ENCODE measurements at regions not wholly inside any gene's neighbourhood (a gene's known extent, or its start where the extent isn't known, plus 50 kb on each side); places are given as distances from the start of the nearest gene placed in this dataset.

- DNase-seq (no peak), ATAC-seq (no peak)
- H3K36me3 Mint-ChIP-seq (ENCODE audit: low read depth): no peaks in the 10 kb centered on the region
- peaks cover 10% of the 10 kb centered on the region for H3K4me1 Mint-ChIP-seq
- H3K27ac Mint-ChIP-seq: no peak overlapping the region
- H3K4me3 Mint-ChIP-seq: no peak overlapping the region
- H3K9me3 ChIP-seq (ENCODE audit: control insufficient read depth, low read length, poor library complexity, severe bottlenecking): no peaks in the 10 kb centered on the region
- peaks cover 6% of the 10 kb centered on the region for H3K27me3 Mint-ChIP-seq
Measured at GRCh38 chr11:8828046-8828445, 82.9 kb upstream of the AKIP1 start.

DNA sequence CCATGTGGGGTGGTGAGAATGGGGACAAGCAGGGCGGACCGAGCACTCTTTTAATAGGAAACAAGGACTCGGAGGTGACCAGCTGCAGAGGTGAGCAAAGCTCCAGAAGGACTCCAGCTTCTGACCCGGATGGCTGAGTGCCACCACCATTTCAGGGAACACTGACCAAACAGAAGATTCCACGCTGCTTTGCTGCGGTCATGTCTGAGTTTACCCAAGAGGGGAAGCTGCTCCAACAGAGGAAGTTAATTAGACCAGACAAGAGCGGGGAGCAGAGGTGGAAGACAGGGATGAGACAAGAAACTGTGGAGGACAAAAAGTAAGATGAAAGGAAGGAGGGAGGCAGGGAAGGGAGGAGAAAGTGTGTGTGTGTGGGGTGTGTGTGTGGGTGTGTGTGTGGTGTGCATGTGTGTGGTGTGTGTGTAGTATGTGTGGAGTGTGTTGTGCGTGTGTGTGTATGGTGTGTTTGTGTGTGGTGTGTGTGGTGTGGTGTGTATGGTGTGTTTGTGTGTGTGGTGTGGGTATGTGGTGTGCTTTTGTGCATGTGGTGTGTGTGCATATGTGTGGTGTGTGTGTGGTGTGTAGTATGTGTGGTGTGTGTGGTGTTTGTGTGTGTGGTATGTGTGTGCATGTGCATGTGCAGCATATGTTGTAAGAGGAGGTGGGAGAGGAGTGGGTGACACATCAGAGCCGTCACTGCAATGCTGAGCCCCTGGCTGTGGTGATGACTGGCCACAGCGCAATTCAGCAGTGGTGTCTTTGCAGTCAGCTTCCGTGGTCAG lies 82.2 kb upstream of the AKIP1 start:
- H3K36me3 Mint-ChIP-seq (ENCODE audit: low read depth): no peaks in the 10 kb centered on the region
- no peak overlapping the region for H3K4me3 Mint-ChIP-seq
- peaks cover 12% of the 10 kb centered on the region for H3K4me1 Mint-ChIP-seq
- H3K9me3 ChIP-seq (ENCODE audit: control insufficient read depth, low read length, poor library complexity, severe bottlenecking): no peaks in the 10 kb centered on the region
- H3K27ac Mint-ChIP-seq: no peak overlapping the region
- DNase-seq: no peak
- no peak for ATAC-seq
- H3K27me3 Mint-ChIP-seq: peaks cover 11% of the 10 kb centered on the region

- Mint-ChIP-seq H3K36me3 (ENCODE audit: low read depth) (no peaks in the 10 kb centered on the region), H3K4me3 (no peak overlapping the region), H3K27me3 (peaks cover 13% of the 10 kb centered on the region), H3K4me1 (peaks cover 12% of the 10 kb centered on the region), H3K27ac (no peak overlapping the region)
- DNase-seq (no peak), ATAC-seq (no peak)
- H3K9me3 ChIP-seq (ENCODE audit: control insufficient read depth, low read length, poor library complexity, severe bottlenecking): no peaks in the 10 kb centered on the region
Measured at GRCh38 chr11:8829556-8829955, 81.4 kb upstream of the AKIP1 start.

DNA sequence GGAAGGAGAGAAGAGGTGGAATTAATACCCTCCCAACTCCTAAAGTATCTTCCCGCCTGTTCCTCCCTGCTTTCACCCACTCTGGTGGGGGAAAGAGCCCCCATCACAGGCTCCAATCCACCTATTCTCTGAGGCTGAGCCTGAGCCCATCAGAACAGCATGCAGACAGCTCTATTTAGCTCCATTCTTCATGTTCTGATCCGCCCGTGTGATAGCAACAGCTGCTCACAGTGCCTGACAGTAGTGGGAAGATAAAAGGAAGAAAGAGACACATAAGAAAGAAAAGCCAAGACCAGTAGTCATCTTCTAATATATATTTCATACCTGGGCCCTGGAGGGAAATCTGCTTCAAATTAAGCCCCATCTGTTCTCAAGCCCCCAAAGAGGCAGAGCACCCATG lies 80.3 kb upstream of the AKIP1 start:
- no peaks in the 10 kb centered on the region for H3K9me3 ChIP-seq (ENCODE audit: control insufficient read depth, low read length, poor library complexity, severe bottlenecking)
- Mint-ChIP-seq H3K27ac (no peak overlapping the region), H3K4me1 (peaks cover 12% of the 10 kb centered on the region), H3K27me3 (peaks cover 14% of the 10 kb centered on the region), H3K36me3 (ENCODE audit: low read depth) (peaks cover 2% of the 10 kb centered on the region), H3K4me3 (no peak overlapping the region)
- ATAC-seq (no peak), DNase-seq (no peak)

DNA sequence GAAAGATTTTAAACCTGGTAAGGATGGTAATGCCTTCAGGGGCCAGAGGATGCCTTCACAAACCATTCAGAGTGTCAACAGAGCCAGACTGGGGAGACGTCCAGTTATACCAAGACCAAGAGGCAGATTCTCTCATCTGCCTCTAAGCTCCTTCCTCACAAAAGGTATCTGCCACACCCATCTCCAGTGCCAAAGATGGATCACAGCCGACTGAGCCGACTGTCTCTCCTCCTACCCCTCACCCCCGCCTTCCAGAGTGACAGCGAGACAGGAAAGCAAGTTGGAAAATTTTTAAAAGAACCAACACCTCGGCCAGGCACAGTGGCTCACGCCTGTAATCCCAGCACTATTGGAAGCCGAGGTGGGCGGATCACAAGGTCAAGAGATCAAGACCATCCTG lies 79.1 kb upstream of the AKIP1 start:
- peaks cover 12% of the 10 kb centered on the region for H3K4me1 Mint-ChIP-seq
- no peak for ATAC-seq
- peaks cover 2% of the 10 kb centered on the region for H3K36me3 Mint-ChIP-seq (ENCODE audit: low read depth)
- H3K9me3 ChIP-seq (ENCODE audit: control insufficient read depth, low read length, poor library complexity, severe bottlenecking): no peaks in the 10 kb centered on the region
- no peak for DNase-seq
- no peak overlapping the region for H3K27ac Mint-ChIP-seq
- H3K27me3 Mint-ChIP-seq: peaks cover 16% of the 10 kb centered on the region
- no peak overlapping the region for H3K4me3 Mint-ChIP-seq

DNA sequence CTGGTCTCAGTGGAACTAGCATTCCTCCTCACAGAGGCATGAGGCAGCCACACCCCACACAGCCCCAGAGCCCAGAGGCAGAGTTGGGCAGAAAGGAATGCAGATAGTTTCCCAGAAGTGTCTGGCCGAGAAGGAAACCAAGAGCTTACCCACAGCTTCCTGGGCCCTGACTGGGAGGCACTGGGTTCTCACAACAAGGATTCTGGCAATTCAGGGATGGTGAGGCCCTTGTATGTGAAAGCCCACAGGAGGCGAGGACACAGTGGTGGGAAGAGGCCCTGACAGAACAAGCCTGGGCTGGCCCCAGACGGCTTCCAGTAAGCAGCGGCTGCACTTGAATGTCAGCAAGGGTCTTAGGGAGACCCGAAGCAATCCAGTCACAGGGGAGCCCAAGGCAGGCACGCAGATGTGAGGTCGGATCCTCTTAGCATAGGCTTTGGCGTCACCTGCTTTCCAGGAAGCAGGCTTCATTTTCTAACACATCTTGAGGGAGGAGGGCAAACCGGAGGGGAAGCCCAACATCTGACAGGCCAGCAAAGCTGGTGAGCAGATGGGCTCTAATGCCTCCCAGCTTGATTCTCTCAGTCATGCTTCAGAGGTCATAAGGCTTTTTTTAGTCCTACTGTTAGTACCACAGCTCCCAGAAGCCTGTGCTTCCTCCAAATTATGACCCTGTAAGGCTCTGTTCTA lies 78.3 kb upstream of the AKIP1 start:
- H3K36me3 Mint-ChIP-seq (ENCODE audit: low read depth): peaks cover 2% of the 10 kb centered on the region
- ATAC-seq (peak; percentile 59), DNase-seq (no peak)
- peak overlapping the region; percentile 70 for H3K27ac Mint-ChIP-seq
- no peaks in the 10 kb centered on the region for H3K9me3 ChIP-seq (ENCODE audit: control insufficient read depth, low read length, poor library complexity, severe bottlenecking)
- H3K27me3 Mint-ChIP-seq: peaks cover 20% of the 10 kb centered on the region
- peak overlapping the region; percentile 45 for H3K4me3 Mint-ChIP-seq
- H3K4me1 Mint-ChIP-seq: peaks cover 12% of the 10 kb centered on the region

DNA sequence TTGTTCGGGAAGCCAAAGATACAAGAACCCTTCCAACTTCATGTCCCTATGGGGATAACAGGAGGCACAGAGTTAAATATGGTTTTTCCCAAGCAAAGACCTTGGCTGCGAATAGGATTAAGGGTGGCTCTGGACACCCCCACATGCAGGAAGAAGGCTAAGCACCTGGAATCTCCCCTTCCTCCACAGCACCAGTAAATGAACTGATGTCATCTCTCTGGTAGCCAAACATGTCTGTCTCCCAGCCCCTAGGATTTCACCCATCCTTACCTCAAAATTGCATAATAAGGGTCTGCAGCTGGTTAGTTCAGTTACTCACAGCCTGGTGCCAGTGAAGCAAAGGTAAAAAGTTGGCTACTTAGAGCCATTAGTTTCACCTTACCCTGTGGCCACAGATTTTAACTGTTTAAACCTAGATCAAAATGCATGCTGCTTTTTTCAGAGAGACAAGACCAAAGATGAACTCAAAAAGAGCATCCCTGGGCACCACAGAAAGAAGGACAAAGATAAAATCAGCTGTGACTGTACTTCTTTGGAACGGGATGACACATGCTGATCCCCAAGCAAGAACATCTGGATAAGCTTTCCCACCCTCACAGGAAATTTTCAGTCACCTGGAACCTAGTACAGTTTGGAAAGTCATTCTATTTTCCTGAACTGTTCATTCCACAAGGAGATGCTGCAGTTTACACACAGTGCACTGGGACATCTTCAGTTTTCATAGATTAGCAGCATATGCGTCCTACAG lies 77.2 kb upstream of the AKIP1 start:
- Mint-ChIP-seq H3K27me3 (peaks cover 30% of the 10 kb centered on the region), H3K4me3 (no peak overlapping the region), H3K27ac (no peak overlapping the region), H3K36me3 (ENCODE audit: low read depth) (peaks cover 2% of the 10 kb centered on the region), H3K4me1 (peaks cover 14% of the 10 kb centered on the region)
- DNase-seq (no peak), ATAC-seq (no peak)
- no peaks in the 10 kb centered on the region for H3K9me3 ChIP-seq (ENCODE audit: control insufficient read depth, low read length, poor library complexity, severe bottlenecking)

DNA sequence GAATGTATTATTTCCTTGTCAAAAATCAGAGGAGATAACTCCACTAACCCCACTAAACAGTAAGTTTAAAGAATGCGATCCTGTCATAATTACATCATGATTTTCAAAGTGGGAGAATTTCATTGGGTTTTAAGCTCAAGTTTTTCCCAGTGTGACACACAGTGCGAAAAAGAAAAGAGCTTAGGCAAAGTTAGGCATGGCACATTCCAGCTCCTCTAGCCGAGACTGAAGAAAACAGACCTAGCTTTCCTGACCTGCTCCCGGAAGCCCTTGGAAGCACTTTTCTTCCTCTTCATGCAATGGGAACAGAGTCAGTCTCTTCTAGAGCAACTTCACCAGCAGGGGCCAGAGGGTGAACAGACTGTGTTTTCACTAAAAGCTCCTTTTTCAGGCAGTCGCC lies 76.6 kb upstream of the AKIP1 start:
- DNase-seq (no peak), ATAC-seq (no peak)
- Mint-ChIP-seq H3K4me3 (no peak overlapping the region), H3K27me3 (peaks cover 35% of the 10 kb centered on the region), H3K36me3 (ENCODE audit: low read depth) (peaks cover 2% of the 10 kb centered on the region), H3K4me1 (peaks cover 14% of the 10 kb centered on the region), H3K27ac (no peak overlapping the region)
- H3K9me3 ChIP-seq (ENCODE audit: control insufficient read depth, low read length, poor library complexity, severe bottlenecking): no peaks in the 10 kb centered on the region

DNA sequence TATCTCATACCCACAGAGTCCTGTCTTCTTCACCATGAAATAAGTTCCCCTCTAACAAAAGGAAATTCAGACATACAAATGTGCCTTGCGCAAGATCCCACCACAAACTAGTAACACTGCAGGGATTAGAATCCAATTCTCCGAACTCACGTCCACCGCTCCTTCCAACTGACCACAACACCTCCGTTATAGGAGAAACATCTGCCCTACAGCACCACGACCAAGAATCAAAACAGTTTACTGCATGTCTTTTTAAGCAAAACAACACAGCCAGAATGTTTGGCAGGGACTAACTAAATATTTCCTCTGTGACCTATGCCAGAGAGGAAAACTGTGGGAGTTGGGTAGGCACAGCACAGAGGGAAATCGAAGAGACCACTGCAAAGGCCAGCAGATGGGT lies 72.7 kb upstream of the AKIP1 start:
- H3K27ac Mint-ChIP-seq: no peak overlapping the region
- H3K9me3 ChIP-seq (ENCODE audit: control insufficient read depth, low read length, poor library complexity, severe bottlenecking): no peaks in the 10 kb centered on the region
- H3K36me3 Mint-ChIP-seq (ENCODE audit: low read depth): peaks cover 2% of the 10 kb centered on the region
- ATAC-seq (no peak), DNase-seq (no peak)
- H3K27me3 Mint-ChIP-seq: peaks cover 58% of the 10 kb centered on the region
- H3K4me3 Mint-ChIP-seq: no peak overlapping the region
- peaks cover 8% of the 10 kb centered on the region for H3K4me1 Mint-ChIP-seq

GRCh38 chr11:8839306-8839956 lies 71.6 kb upstream of the AKIP1 start:
- Mint-ChIP-seq H3K4me3 (no peak overlapping the region), H3K36me3 (ENCODE audit: low read depth) (peaks cover 8% of the 10 kb centered on the region)

DNA sequence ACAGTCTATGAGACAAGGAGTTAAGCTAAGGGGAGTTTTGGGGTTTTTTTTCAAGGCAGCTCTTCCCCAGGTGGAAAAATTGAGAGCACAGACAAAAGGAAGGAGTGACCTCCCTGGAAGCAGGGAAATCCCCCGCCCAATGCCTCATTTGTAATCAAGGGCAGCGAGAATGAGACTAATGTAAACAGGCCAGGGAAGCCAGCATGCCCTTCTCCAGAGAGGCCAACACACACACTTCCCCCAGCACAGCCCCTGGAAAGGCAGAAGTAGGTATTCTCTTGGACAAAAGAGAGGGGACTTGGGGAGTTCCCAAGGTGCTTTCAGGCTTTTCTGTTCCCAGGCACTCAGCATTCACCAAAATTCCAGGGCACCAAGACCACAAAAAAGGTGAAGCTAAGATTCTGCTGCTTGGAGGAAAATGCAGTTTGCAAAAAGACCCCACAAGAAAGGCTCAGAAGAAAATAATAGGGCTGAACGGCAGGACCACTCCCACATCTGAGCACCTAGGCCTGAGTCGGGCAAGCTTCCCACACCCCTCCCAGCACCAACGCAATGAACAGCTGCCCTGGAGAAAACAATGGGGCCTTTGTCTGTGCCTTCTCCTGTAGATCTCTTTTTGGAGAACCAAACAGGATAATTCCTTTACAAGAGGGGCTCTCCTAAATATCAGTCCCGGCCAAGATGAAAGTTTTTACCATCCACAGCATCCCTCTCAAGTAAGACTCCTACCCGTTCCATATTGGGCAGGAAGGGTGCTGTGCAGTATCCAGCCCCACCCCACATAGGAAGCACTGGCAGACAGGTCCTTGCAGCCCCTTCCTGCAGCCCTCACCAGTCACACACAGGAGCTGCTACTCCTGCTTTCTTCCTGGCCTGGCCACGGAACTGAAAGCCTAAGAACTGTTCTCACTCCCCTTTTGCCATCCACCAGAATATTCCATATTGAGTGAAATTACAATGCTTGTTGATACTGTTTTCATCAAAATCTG lies 70.7 kb upstream of the AKIP1 start:
- Mint-ChIP-seq H3K4me1 (peaks cover 8% of the 10 kb centered on the region), H3K4me3 (no peak overlapping the region), H3K27me3 (peaks cover 57% of the 10 kb centered on the region), H3K27ac (no peak overlapping the region), H3K36me3 (ENCODE audit: low read depth) (peaks cover 7% of the 10 kb centered on the region)
- DNase-seq (no peak), ATAC-seq (no peak)
- H3K9me3 ChIP-seq (ENCODE audit: control insufficient read depth, low read length, poor library complexity, severe bottlenecking): no peaks in the 10 kb centered on the region

More at GRCh38 chr11:8839306-8839956, 71.6 kb upstream of the AKIP1 start:
- no peak for ATAC-seq
- DNase-seq: no peak
- Mint-ChIP-seq H3K27ac (no peak overlapping the region), H3K27me3 (peaks cover 60% of the 10 kb centered on the region), H3K4me1 (peaks cover 8% of the 10 kb centered on the region)
- no peaks in the 10 kb centered on the region for H3K9me3 ChIP-seq (ENCODE audit: control insufficient read depth, low read length, poor library complexity, severe bottlenecking)

GRCh38 chr11:8841899-8842298 lies 69.1 kb upstream of the AKIP1 start:
- Mint-ChIP-seq H3K27ac (no peak overlapping the region), H3K36me3 (ENCODE audit: low read depth) (peaks cover 5% of the 10 kb centered on the region), H3K4me1 (peaks cover 8% of the 10 kb centered on the region), H3K4me3 (no peak overlapping the region), H3K27me3 (peaks cover 66% of the 10 kb centered on the region)
- no peaks in the 10 kb centered on the region for H3K9me3 ChIP-seq (ENCODE audit: control insufficient read depth, low read length, poor library complexity, severe bottlenecking)
- no peak for DNase-seq
- ATAC-seq: no peak

All from T-helper 17 cell (primary cell).